ENCODE measurements at regions not wholly inside any gene's neighbourhood (a gene's known extent, or its start where the extent isn't known, plus 50 kb on each side); places are given as distances from the start of the nearest gene placed in this dataset.

DNA sequence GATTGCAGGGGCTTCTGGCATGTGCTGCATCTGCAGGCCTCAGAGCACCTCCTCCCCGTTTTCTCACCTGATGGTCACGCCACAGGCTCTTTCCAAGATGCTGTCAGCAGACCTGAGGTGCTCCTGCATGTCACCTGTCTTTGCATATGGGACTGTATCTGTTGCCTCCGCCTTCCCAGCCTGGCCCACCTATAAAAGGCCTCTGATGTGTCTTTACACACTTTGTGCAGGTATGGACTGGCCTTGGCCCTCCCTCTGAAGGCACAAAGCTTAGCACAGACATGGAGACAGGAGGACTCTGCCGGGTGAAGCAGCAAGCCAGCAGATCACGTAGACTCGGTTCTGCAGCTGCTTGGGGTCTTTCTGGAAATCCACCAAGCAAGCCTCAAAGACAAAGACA, 220.9 kb upstream of the PPP2R2D start:
- H3K4me1 ChIP-seq (ENCODE audit: control insufficient read depth, insufficient read depth, low read length), result no peaks in the 10 kb centered on the region
- H3K27me3 ChIP-seq (ENCODE audit: control insufficient read depth, insufficient read depth, low read length), result no peaks in the 10 kb centered on the region
- no peak overlapping the region for H3K27ac ChIP-seq (ENCODE audit: low read length)
- WGBS (ENCODE audit: insufficient coverage, low lambda C conversion rate), result no CpG with 5 or more reads among the region's 6 CpGs
- no peaks in the 10 kb centered on the region for H3K36me3 ChIP-seq (ENCODE audit: control insufficient read depth, insufficient read depth, low read length)
- no peak overlapping the region for H3K4me3 ChIP-seq (ENCODE audit: low read length)
- H3K9me3 ChIP-seq (ENCODE audit: control insufficient read depth, low read depth, low read length), result no peaks in the 10 kb centered on the region
- DNase-seq, result no peak

DNA sequence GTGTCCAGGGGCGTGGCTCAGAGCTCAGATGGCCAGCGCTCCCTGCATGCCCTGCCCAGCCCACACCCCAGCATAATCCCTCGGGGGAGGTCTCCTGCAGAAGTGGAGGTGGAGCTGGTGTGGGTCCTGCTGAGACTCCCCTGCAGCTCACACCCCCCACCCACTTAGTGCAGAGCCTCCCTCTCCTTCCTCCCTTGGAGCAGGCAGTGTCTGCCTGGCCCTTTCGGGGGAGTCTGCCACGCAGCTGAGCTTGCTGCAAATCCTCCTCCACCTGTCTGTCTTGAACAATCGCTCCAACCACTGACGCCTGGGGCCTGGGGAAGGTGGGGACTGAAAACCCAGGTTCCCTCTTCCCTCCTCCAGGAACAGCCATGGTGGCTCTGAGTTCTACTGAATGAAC, 219.7 kb upstream of the PPP2R2D start:
- H3K27me3 ChIP-seq (ENCODE audit: control insufficient read depth, insufficient read depth, low read length), result no peaks in the 10 kb centered on the region
- DNase-seq, result no peak
- no peaks in the 10 kb centered on the region for H3K9me3 ChIP-seq (ENCODE audit: control insufficient read depth, low read depth, low read length)
- H3K4me3 ChIP-seq (ENCODE audit: low read length), result no peak overlapping the region
- no peaks in the 10 kb centered on the region for H3K36me3 ChIP-seq (ENCODE audit: control insufficient read depth, insufficient read depth, low read length)
- no peak overlapping the region for H3K27ac ChIP-seq (ENCODE audit: low read length)
- no peaks in the 10 kb centered on the region for H3K4me1 ChIP-seq (ENCODE audit: control insufficient read depth, insufficient read depth, low read length)
- WGBS (ENCODE audit: insufficient coverage, low lambda C conversion rate), result no CpG with 5 or more reads among the region's 7 CpGs

- Histone ChIP-seq H3K9me3 (ENCODE audit: control insufficient read depth, low read depth, low read length) (no peaks in the 10 kb centered on the region), H3K4me3 (ENCODE audit: low read length) (no peak overlapping the region), H3K27me3 (ENCODE audit: control insufficient read depth, insufficient read depth, low read length) (no peaks in the 10 kb centered on the region), H3K4me1 (ENCODE audit: control insufficient read depth, insufficient read depth, low read length) (no peaks in the 10 kb centered on the region), H3K36me3 (ENCODE audit: control insufficient read depth, insufficient read depth, low read length) (no peaks in the 10 kb centered on the region), H3K27ac (ENCODE audit: low read length) (no peak overlapping the region)
- DNase-seq, result no peak
- no CpG with 5 or more reads among the region's 12 CpGs for WGBS (ENCODE audit: insufficient coverage, low lambda C conversion rate)
Measured at GRCh38 chr10:131681656-131682055, 219.2 kb upstream of the PPP2R2D start.

DNA sequence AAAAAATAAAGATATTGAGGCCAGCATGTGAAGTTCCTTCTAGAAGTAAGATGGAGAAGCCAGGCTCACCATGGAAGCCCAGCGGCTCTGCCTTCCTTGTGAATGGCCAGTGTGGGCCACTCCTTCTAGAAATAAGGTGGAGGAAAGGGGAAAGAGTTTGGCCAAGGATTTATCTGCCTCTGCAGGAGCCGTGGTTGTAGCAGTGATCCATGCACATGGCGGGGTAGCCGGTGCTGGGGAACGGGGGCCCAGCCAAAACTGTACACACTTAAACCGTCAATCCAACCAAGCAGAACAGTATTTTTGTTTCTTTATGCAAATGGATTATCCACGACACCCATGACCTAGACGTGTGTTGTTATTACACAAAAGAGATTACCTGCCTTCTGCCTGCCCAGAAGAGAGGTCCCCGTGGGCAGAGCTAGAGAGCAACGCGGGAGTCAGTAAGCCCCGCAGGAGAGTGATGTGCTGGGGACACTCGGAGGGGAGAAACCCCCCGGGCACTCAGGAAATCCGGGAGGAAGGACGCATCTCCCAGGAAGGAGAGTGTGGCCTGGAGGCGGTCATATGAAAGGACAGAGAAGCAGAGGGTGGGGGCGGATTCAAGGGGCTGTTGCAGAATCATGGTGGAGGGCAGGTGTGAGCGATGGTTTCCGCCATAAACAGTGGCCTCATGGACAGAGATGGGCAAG, 218.4 kb upstream of the PPP2R2D start:
- no CpG with 5 or more reads among the region's 20 CpGs for whole genome bisulfite sequencing (ENCODE audit: insufficient coverage, low lambda C conversion rate)
- no peak for DNase-seq

DNA sequence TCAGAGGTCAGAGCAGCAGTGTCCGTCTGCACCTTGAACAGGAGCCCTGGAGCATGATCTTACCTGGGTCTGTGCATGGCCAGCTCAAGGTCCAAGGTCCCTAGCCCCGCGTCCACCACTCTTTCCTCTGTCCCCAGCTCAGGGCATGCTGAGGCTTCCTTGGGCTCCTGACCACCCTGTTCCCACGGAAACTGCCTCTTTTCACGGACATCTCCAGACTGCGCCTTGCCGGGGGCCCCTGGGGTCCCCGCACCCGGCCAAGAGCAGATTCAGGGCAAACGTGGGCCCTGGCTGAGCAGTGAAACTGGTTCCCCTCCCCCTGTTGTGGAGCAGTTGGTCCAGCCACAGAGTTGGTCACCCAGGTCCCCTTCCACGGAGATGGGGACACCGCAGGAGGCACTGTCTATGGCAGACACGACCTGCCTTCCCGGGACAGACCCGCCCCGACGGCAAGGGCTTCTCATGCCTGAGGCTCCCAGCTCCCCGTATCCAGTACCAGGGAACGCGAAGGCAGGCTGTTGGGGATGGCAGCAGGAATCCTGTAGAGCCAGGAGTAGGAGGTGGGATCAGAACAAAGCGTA, 217.4 kb upstream of the PPP2R2D start:
- Histone ChIP-seq H3K36me3 (ENCODE audit: control insufficient read depth, insufficient read depth, low read length) (no peaks in the 10 kb centered on the region), H3K4me3 (ENCODE audit: low read length) (no peak overlapping the region), H3K27ac (ENCODE audit: low read length) (no peak overlapping the region), H3K27me3 (ENCODE audit: control insufficient read depth, insufficient read depth, low read length) (no peaks in the 10 kb centered on the region), H3K9me3 (ENCODE audit: control insufficient read depth, low read depth, low read length) (no peaks in the 10 kb centered on the region), H3K4me1 (ENCODE audit: control insufficient read depth, insufficient read depth, low read length) (no peaks in the 10 kb centered on the region)
- no peak for DNase-seq
- no CpG with 5 or more reads among the region's 21 CpGs for WGBS (ENCODE audit: insufficient coverage, low lambda C conversion rate)

More for the DNA sequence above, 218.4 kb upstream of the PPP2R2D start:
- H3K9me3 ChIP-seq (ENCODE audit: control insufficient read depth, low read depth, low read length), result no peaks in the 10 kb centered on the region
- H3K27me3 ChIP-seq (ENCODE audit: control insufficient read depth, insufficient read depth, low read length), result no peaks in the 10 kb centered on the region
- H3K36me3 ChIP-seq (ENCODE audit: control insufficient read depth, insufficient read depth, low read length), result no peaks in the 10 kb centered on the region
- no peaks in the 10 kb centered on the region for H3K4me1 ChIP-seq (ENCODE audit: control insufficient read depth, insufficient read depth, low read length)
- H3K27ac ChIP-seq (ENCODE audit: low read length), result no peak overlapping the region
- no peak overlapping the region for H3K4me3 ChIP-seq (ENCODE audit: low read length)

- no peak overlapping the region for H3K27ac ChIP-seq (ENCODE audit: low read length)
- WGBS (ENCODE audit: insufficient coverage, low lambda C conversion rate), result no CpG with 5 or more reads among the region's 12 CpGs
- H3K27me3 ChIP-seq (ENCODE audit: control insufficient read depth, insufficient read depth, low read length), result no peaks in the 10 kb centered on the region
- H3K4me3 ChIP-seq (ENCODE audit: low read length), result no peak overlapping the region
- DNase-seq, result no peak
- H3K9me3 ChIP-seq (ENCODE audit: control insufficient read depth, low read depth, low read length), result no peaks in the 10 kb centered on the region
- H3K4me1 ChIP-seq (ENCODE audit: control insufficient read depth, insufficient read depth, low read length), result no peaks in the 10 kb centered on the region
- no peaks in the 10 kb centered on the region for H3K36me3 ChIP-seq (ENCODE audit: control insufficient read depth, insufficient read depth, low read length)
Measured at GRCh38 chr10:131683941-131684340, 216.9 kb upstream of the PPP2R2D start.

GRCh38 chr10:131685007-131685406, 215.8 kb upstream of the PPP2R2D start:
- no peak for DNase-seq
- H3K9me3 ChIP-seq (ENCODE audit: control insufficient read depth, low read depth, low read length), result no peaks in the 10 kb centered on the region
- H3K4me3 ChIP-seq (ENCODE audit: low read length), result no peak overlapping the region
- no peaks in the 10 kb centered on the region for H3K27me3 ChIP-seq (ENCODE audit: control insufficient read depth, insufficient read depth, low read length)
- H3K27ac ChIP-seq (ENCODE audit: low read length), result no peak overlapping the region
- H3K36me3 ChIP-seq (ENCODE audit: control insufficient read depth, insufficient read depth, low read length), result no peaks in the 10 kb centered on the region
- no peaks in the 10 kb centered on the region for H3K4me1 ChIP-seq (ENCODE audit: control insufficient read depth, insufficient read depth, low read length)
- no CpG with 5 or more reads among the region's 7 CpGs for WGBS (ENCODE audit: insufficient coverage, low lambda C conversion rate)

- Histone ChIP-seq H3K4me3 (ENCODE audit: low read length) (no peak overlapping the region), H3K4me1 (ENCODE audit: control insufficient read depth, insufficient read depth, low read length) (no peaks in the 10 kb centered on the region), H3K9me3 (ENCODE audit: control insufficient read depth, low read depth, low read length) (no peaks in the 10 kb centered on the region), H3K27me3 (ENCODE audit: control insufficient read depth, insufficient read depth, low read length) (no peaks in the 10 kb centered on the region), H3K36me3 (ENCODE audit: control insufficient read depth, insufficient read depth, low read length) (no peaks in the 10 kb centered on the region), H3K27ac (ENCODE audit: low read length) (no peak overlapping the region)
- WGBS (ENCODE audit: insufficient coverage, low lambda C conversion rate), result no CpG with 5 or more reads among the region's 10 CpGs
- no peak for DNase-seq
Measured at GRCh38 chr10:131685576-131685975, 215.2 kb upstream of the PPP2R2D start.

DNA sequence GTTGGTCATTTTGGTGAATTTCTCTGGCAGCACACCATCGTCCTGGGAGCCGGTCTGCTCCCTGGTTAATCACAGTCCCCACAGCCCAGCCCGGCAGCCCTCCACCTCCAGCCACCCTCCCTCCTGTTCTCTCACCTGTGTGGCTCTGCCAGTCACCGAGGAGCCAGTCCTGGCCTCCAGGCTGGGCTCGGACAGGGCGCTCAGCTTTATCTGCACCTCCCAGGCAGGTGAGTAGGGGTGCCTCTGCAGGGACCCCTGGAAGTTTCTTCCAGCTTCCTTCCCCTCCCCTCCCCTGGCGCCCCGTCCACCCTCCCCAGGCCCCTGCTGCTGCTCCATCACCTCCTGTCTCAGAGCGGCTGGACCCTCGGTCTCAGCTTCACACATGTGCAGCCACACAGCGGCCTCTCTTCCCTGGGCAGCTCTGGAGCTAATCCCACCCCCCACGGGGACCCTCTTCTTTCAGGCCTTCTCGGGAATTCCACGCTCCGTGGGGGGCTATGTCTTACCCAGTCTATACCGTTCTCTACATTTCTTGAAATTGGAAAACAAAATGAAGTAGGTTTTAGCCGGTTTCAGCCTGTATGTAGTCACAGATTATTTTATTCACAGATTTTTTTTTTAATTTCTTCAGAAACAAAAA, 213.9 kb upstream of the PPP2R2D start:
- DNase-seq, result no peak
- WGBS (ENCODE audit: insufficient coverage, low lambda C conversion rate), result no CpG with 5 or more reads among the region's 17 CpGs
- no peaks in the 10 kb centered on the region for H3K9me3 ChIP-seq (ENCODE audit: control insufficient read depth, low read depth, low read length)

GRCh38 chr10:131688304-131688703, 212.5 kb upstream of the PPP2R2D start:
- no peaks in the 10 kb centered on the region for H3K36me3 ChIP-seq (ENCODE audit: control insufficient read depth, insufficient read depth, low read length)
- no peaks in the 10 kb centered on the region for H3K9me3 ChIP-seq (ENCODE audit: control insufficient read depth, low read depth, low read length)
- no peak for DNase-seq
- WGBS (ENCODE audit: insufficient coverage, low lambda C conversion rate), result no CpG with 5 or more reads among the region's 1 CpG
- no peaks in the 10 kb centered on the region for H3K27me3 ChIP-seq (ENCODE audit: control insufficient read depth, insufficient read depth, low read length)
- H3K4me1 ChIP-seq (ENCODE audit: control insufficient read depth, insufficient read depth, low read length), result no peaks in the 10 kb centered on the region
- no peak overlapping the region for H3K27ac ChIP-seq (ENCODE audit: low read length)
- no peak overlapping the region for H3K4me3 ChIP-seq (ENCODE audit: low read length)

More for the DNA sequence above, 213.9 kb upstream of the PPP2R2D start:
- H3K27ac ChIP-seq (ENCODE audit: low read length), result no peak overlapping the region
- H3K4me3 ChIP-seq (ENCODE audit: low read length), result no peak overlapping the region
- H3K27me3 ChIP-seq (ENCODE audit: control insufficient read depth, insufficient read depth, low read length), result no peaks in the 10 kb centered on the region
- H3K36me3 ChIP-seq (ENCODE audit: control insufficient read depth, insufficient read depth, low read length), result no peaks in the 10 kb centered on the region
- H3K4me1 ChIP-seq (ENCODE audit: control insufficient read depth, insufficient read depth, low read length), result no peaks in the 10 kb centered on the region

Data from large intestine (tissue), 3 donors.